ENCODE measurements at regions not wholly inside any gene's neighbourhood (a gene's known extent, or its start where the extent isn't known, plus 50 kb on each side); places are given as distances from the start of the nearest gene placed in this dataset.

- TF ChIP-seq CTCF (IDR thresholded peaks at IDR 0.05; ENCODE audit: control insufficient read depth, insufficient read depth, low read depth, low read length, missing control alignments) = no peak
- no peak for DNase-seq (ENCODE audit: low read depth)
- no peak overlapping the region for H3K4me3 ChIP-seq (ENCODE audit: control insufficient read depth, low read depth, low read length)
Measured at GRCh38 chr7:24455813-24456525, 117.3 kb upstream of the PALS2 start.

GRCh38 chr7:24456526-24457218 lies 116.6 kb upstream of the PALS2 start:
- DNase-seq (ENCODE audit: low read depth) = no peak
- H3K4me3 ChIP-seq (ENCODE audit: control insufficient read depth, low read depth, low read length) = no peak overlapping the region
- no peak for TF ChIP-seq CTCF (IDR thresholded peaks at IDR 0.05; ENCODE audit: control insufficient read depth, insufficient read depth, low read depth, low read length, missing control alignments)

GRCh38 chr7:24457219-24457558 lies 116.1 kb upstream of the PALS2 start:
- no peak overlapping the region for H3K4me3 ChIP-seq (ENCODE audit: control insufficient read depth, low read depth, low read length)
- DNase-seq (ENCODE audit: low read depth) = no peak
- TF ChIP-seq CTCF (IDR thresholded peaks at IDR 0.05; ENCODE audit: control insufficient read depth, insufficient read depth, low read depth, low read length, missing control alignments) = no peak

GRCh38 chr7:24462117-24462516 lies 111.1 kb upstream of the PALS2 start:
- no peak for DNase-seq (ENCODE audit: low read depth)

GRCh38 chr7:24462984-24463383 lies 110.3 kb upstream of the PALS2 start:
- no peak for DNase-seq (ENCODE audit: low read depth)
- no peak overlapping the region for H3K4me3 ChIP-seq (ENCODE audit: control insufficient read depth, low read depth, low read length)
- no peak for TF ChIP-seq CTCF (IDR thresholded peaks at IDR 0.05; ENCODE audit: control insufficient read depth, insufficient read depth, low read depth, low read length, missing control alignments)

More at GRCh38 chr7:24462117-24462516, 111.1 kb upstream of the PALS2 start:
- no peak overlapping the region for H3K4me3 ChIP-seq (ENCODE audit: control insufficient read depth, low read depth, low read length)
- no peak for TF ChIP-seq CTCF (IDR thresholded peaks at IDR 0.05; ENCODE audit: control insufficient read depth, insufficient read depth, low read depth, low read length, missing control alignments)

GRCh38 chr7:24463474-24463873 lies 109.8 kb upstream of the PALS2 start:
- no peak overlapping the region for H3K4me3 ChIP-seq (ENCODE audit: control insufficient read depth, low read depth, low read length)
- DNase-seq (ENCODE audit: low read depth) = no peak
- no peak for TF ChIP-seq CTCF (IDR thresholded peaks at IDR 0.05; ENCODE audit: control insufficient read depth, insufficient read depth, low read depth, low read length, missing control alignments)

All from AG09309 (cell line).